ENCODE measurements at regions not wholly inside any gene's neighbourhood (a gene's known extent, or its start where the extent isn't known, plus 50 kb on each side); places are given as distances from the start of the nearest gene placed in this dataset.
"Not testable (repeated sequence)": the region's sequence is repeated elsewhere in the genome, so short reads cannot be mapped to it uniquely, and the experiment has no call there.

DNA sequence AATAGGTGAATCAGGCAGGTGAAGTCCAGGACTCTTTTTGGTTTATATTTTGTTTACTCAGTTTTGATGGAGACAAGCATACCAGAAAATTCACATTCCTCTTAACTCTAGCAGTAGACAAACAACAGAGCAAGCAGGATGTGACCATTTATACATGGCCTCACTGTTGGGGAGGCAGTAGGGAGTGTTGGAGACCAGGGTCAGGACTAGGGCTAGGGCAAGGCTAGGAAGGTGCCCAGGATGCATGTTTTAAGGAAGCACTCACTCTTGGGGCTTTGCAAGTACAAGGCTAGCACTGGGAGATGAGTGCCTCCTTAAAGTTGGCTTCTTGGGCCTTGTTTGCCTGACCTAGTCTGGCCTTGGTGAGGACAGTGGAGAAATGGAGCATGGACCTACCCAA lies 84.5 kb upstream of the PLGLB2 start:
- TF ChIP-seq, protein P1, sequence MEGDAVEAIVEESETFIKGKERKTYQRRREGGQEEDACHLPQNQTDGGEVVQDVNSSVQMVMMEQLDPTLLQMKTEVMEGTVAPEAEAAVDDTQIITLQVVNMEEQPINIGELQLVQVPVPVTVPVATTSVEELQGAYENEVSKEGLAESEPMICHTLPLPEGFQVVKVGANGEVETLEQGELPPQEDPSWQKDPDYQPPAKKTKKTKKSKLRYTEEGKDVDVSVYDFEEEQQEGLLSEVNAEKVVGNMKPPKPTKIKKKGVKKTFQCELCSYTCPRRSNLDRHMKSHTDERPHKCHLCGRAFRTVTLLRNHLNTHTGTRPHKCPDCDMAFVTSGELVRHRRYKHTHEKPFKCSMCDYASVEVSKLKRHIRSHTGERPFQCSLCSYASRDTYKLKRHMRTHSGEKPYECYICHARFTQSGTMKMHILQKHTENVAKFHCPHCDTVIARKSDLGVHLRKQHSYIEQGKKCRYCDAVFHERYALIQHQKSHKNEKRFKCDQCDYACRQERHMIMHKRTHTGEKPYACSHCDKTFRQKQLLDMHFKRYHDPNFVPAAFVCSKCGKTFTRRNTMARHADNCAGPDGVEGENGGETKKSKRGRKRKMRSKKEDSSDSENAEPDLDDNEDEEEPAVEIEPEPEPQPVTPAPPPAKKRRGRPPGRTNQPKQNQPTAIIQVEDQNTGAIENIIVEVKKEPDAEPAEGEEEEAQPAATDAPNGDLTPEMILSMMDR (IDR thresholded peaks at IDR 0.05): not testable (repeated sequence)
- not testable (repeated sequence) for TF ChIP-seq POLR2AphosphoS5, EP300, POLR2A (IDR thresholded peaks at IDR 0.05)
